RWPE2 (cell line): ENCODE measurements at regions not wholly inside any gene's neighbourhood (a gene's known extent, or its start where the extent isn't known, plus 50 kb on each side); places are given as distances from the start of the nearest gene placed in this dataset.

Experiments used
- ATAC-seq: fragments of 200-7000 bp; cut with Tn5 transposase; 3 replicates; pipeline ENCODE4 v1.9.1; 2021; ENCODE audit warnings: low read depth
- DNase-seq: peaks from one replicate; pipeline ENCODE4 v3.0.0-alpha.2; 2020; ENCODE audit warnings: low spot score
- H3K27ac ChIP-seq: fragments of 450-650 bp; 2 replicates; pipeline ENCODE4 v1.5.1; 2017; ENCODE audit warnings: mild to moderate bottlenecking; ENCODE audit not compliant: poor library complexity, severe bottlenecking
- H3K27me3 ChIP-seq: fragments of 250-450 bp; sonication (Bioruptor Pico); 2 replicates; pipeline ENCODE4 v1.5.1; 2021; ENCODE audit warnings: mild to moderate bottlenecking, moderate library complexity; ENCODE audit not compliant: insufficient read depth, poor library complexity, severe bottlenecking
- H3K36me3 ChIP-seq: fragments of 250-450 bp; sonication (Bioruptor Pico); 2 replicates; pipeline ENCODE4 v1.5.1; 2020; ENCODE audit warnings: low read depth, mild to moderate bottlenecking, moderate library complexity
- H3K4me1 ChIP-seq: fragments of 250-450 bp; sonication (Bioruptor Pico); 2 replicates; pipeline ENCODE4 v1.5.1; 2021; ENCODE audit warnings: mild to moderate bottlenecking, moderate library complexity; ENCODE audit not compliant: insufficient read depth, poor library complexity, severe bottlenecking
- H3K4me3 ChIP-seq: fragments of 250-450 bp; sonication (Bioruptor Pico); 2 replicates; pipeline ENCODE4 v1.5.1; 2021; ENCODE audit warnings: mild to moderate bottlenecking, moderate library complexity; ENCODE audit not compliant: severe bottlenecking
- H3K9me3 ChIP-seq: fragments of 250-450 bp; sonication (Bioruptor Pico); 2 replicates; pipeline ENCODE4 v1.5.1; 2021; ENCODE audit warnings: mild to moderate bottlenecking, moderate library complexity; ENCODE audit not compliant: severe bottlenecking
- CTCF ChIP-seq: fragments of 450-650 bp; IDR thresholded peaks from one replicate; pipeline ENCODE4 v1.5.1; 2017; ENCODE audit warnings: mild to moderate bottlenecking, moderate library complexity; ENCODE audit not compliant: poor library complexity, severe bottlenecking

- Histone ChIP-seq H3K4me1 (no peaks in the 10 kb centered on the region), H3K4me3 (no peak overlapping the region), H3K27me3 (no peaks in the 10 kb centered on the region), H3K9me3 (no peaks in the 10 kb centered on the region), H3K27ac (no peak overlapping the region), H3K36me3 (no peaks in the 10 kb centered on the region)
- DNase-seq (no peak), ATAC-seq (no peak)
- TF ChIP-seq CTCF: no peak
Measured at GRCh38 chr13:59494560-59494970, 669.2 kb downstream of the DIAPH3 start.

GRCh38 chr13:59495299-59495698 lies 668.4 kb downstream of the DIAPH3 start:
- H3K4me3 ChIP-seq: no peak overlapping the region
- no peak for DNase-seq
- H3K36me3 ChIP-seq: no peaks in the 10 kb centered on the region
- no peaks in the 10 kb centered on the region for H3K9me3 ChIP-seq
- no peak overlapping the region for H3K27ac ChIP-seq
- no peaks in the 10 kb centered on the region for H3K4me1 ChIP-seq
- no peaks in the 10 kb centered on the region for H3K27me3 ChIP-seq
- no peak for ATAC-seq
- no peak for TF ChIP-seq CTCF

GRCh38 chr13:59495936-59496512 lies 667.7 kb downstream of the DIAPH3 start:
- H3K27ac ChIP-seq: no peak overlapping the region
- no peaks in the 10 kb centered on the region for H3K27me3 ChIP-seq
- ATAC-seq (no peak), DNase-seq (no peak)
- H3K36me3 ChIP-seq: no peaks in the 10 kb centered on the region
- no peaks in the 10 kb centered on the region for H3K4me1 ChIP-seq
- H3K4me3 ChIP-seq: no peak overlapping the region
- no peak for TF ChIP-seq CTCF
- H3K9me3 ChIP-seq: no peaks in the 10 kb centered on the region

- Histone ChIP-seq H3K27me3 (peaks cover 5% of the 10 kb centered on the region), H3K36me3 (no peaks in the 10 kb centered on the region), H3K4me3 (no peak overlapping the region), H3K9me3 (no peaks in the 10 kb centered on the region), H3K27ac (no peak overlapping the region), H3K4me1 (no peaks in the 10 kb centered on the region)
- ATAC-seq: no peak
- TF ChIP-seq CTCF: no peak
- no peak for DNase-seq
Measured at GRCh38 chr13:59497621-59498247, 666.0 kb downstream of the DIAPH3 start.

- DNase-seq (no peak), ATAC-seq (no peak)
- Histone ChIP-seq H3K9me3 (no peaks in the 10 kb centered on the region), H3K4me1 (no peaks in the 10 kb centered on the region), H3K36me3 (no peaks in the 10 kb centered on the region), H3K4me3 (no peak overlapping the region), H3K27me3 (peaks cover 8% of the 10 kb centered on the region), H3K27ac (no peak overlapping the region)
- TF ChIP-seq CTCF: no peak
Measured at GRCh38 chr13:59501004-59501403, 662.7 kb downstream of the DIAPH3 start.
